Calu3 (cell line): ENCODE measurements at regions not wholly inside any gene's neighbourhood (a gene's known extent, or its start where the extent isn't known, plus 50 kb on each side); places are given as distances from the start of the nearest gene placed in this dataset.

Source experiments
- BruUV-seq: library from RNA; stranded (reverse); fragments of 400-500 nt; replicated peaks from 2 replicates; lab custom pipeline; 2021; lab: Mats Ljungman, UMichigan
- CTCF ChIA-PET: fragments of 300-600 bp; sonication (Branson Sonifier 250); formaldehyde crosslinking; loops from one replicate; lab custom pipeline; 2022; ENCODE audit warnings: antibody characterized with exemption; lab: Charles Lee
- DNase-seq: peaks from one replicate; pipeline ENCODE4 v3.0.0; 2022
- H3K27ac Mint-ChIP-seq: one replicate; pipeline ENCODE4 v1.8.0; 2022; ENCODE audit warnings: mixed read lengths; ENCODE audit not compliant: unreplicated experiment
- H3K27me3 Mint-ChIP-seq: one replicate; pipeline ENCODE4 v1.8.0; 2022; ENCODE audit warnings: mixed read lengths; ENCODE audit not compliant: unreplicated experiment
- H3K36me3 Mint-ChIP-seq: one replicate; pipeline ENCODE4 v1.8.0; 2022; ENCODE audit warnings: mild to moderate bottlenecking, moderate library complexity, mixed read lengths; ENCODE audit not compliant: insufficient read depth, unreplicated experiment
- H3K4me1 Mint-ChIP-seq: one replicate; pipeline ENCODE4 v1.8.0; 2022; ENCODE audit warnings: mild to moderate bottlenecking, low read depth, mixed read lengths; ENCODE audit not compliant: unreplicated experiment
- H3K4me3 Mint-ChIP-seq: one replicate; pipeline ENCODE4 v1.8.0; 2022; ENCODE audit warnings: mild to moderate bottlenecking, low read depth, moderate library complexity, mixed read lengths; ENCODE audit not compliant: unreplicated experiment
- H3K9me3 Mint-ChIP-seq: one replicate; pipeline ENCODE4 v1.8.0; 2022; ENCODE audit warnings: low read depth, mixed read lengths; ENCODE audit not compliant: unreplicated experiment
- CTCF ChIP-seq: fragments of 200-600 bp; IDR thresholded peaks from one replicate; pipeline ENCODE4 v1.8.0; 2022; ENCODE audit warnings: antibody characterized with exemption; ENCODE audit not compliant: unreplicated experiment
- intact Hi-C: fragments of 100-400 bp; cut with micrococcal nuclease; formaldehyde crosslinking; loops from one replicate; pipeline ENCODE4 v1.10.0; 2022; ENCODE audit not compliant: unreplicated experiment

DNA sequence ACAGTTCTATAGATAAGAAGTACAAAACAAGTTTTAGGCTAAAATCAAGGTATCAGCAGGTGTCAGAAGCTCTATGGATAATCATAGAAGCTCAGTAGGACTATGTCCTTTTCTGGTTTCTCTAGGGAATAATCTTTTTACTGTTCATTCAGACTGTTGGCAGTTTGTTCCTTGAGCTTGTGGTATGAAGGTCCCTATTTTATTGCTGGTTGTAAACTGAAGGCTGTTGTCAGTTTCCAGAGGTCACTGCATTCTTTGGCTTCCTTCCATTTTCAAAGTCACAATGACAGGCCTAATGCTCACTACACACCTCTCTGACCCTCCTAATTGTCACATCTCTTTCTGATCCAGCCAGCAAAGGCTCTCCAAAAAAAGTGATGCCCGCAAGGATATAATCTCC, 337.9 kb upstream of the EDNRB start:
- no peak for DNase-seq
- Mint-ChIP-seq H3K36me3 (no peaks in the 10 kb centered on the region), H3K9me3 (no peaks in the 10 kb centered on the region), H3K4me3 (no peak overlapping the region), H3K27ac (no peak overlapping the region), H3K27me3 (no peaks in the 10 kb centered on the region), H3K4me1 (no peaks in the 10 kb centered on the region)
- no TSS peak for BruUV-seq
- intact Hi-C loops: no loop called here
- CTCF ChIA-PET: no interaction called here
- TF ChIP-seq CTCF: no peak

GRCh38 chr13:78254113-78254512, 335.5 kb upstream of the EDNRB start:
- CTCF ChIA-PET: no interaction called here
- no peaks in the 10 kb centered on the region for H3K27me3 Mint-ChIP-seq
- intact Hi-C loops: no loop called here

GRCh38 chr13:78247362-78247761, 328.7 kb upstream of the EDNRB start:
- Mint-ChIP-seq H3K9me3 (no peaks in the 10 kb centered on the region), H3K4me1 (no peaks in the 10 kb centered on the region), H3K27me3 (no peaks in the 10 kb centered on the region), H3K27ac (no peak overlapping the region), H3K4me3 (no peak overlapping the region), H3K36me3 (no peaks in the 10 kb centered on the region)
- TF ChIP-seq CTCF: no peak
- intact Hi-C loops: loop anchor here (10.0 kb wide), 1 partner anchor 337 kb away; no protein-coding TSS in a partner anchor
- BruUV-seq: no TSS peak
- DNase-seq: no peak
- CTCF ChIA-PET: interaction anchor here (0.6 kb wide), 1 partner anchor 176 kb away, joined by 4 read pairs; no protein-coding TSS in a partner anchor

More at GRCh38 chr13:78254113-78254512, 335.5 kb upstream of the EDNRB start:
- Mint-ChIP-seq H3K4me1 (no peaks in the 10 kb centered on the region), H3K27ac (no peak overlapping the region), H3K4me3 (no peak overlapping the region), H3K9me3 (no peaks in the 10 kb centered on the region), H3K36me3 (no peaks in the 10 kb centered on the region)
- DNase-seq: no peak
- no TSS peak for BruUV-seq
- no peak for TF ChIP-seq CTCF

DNA sequence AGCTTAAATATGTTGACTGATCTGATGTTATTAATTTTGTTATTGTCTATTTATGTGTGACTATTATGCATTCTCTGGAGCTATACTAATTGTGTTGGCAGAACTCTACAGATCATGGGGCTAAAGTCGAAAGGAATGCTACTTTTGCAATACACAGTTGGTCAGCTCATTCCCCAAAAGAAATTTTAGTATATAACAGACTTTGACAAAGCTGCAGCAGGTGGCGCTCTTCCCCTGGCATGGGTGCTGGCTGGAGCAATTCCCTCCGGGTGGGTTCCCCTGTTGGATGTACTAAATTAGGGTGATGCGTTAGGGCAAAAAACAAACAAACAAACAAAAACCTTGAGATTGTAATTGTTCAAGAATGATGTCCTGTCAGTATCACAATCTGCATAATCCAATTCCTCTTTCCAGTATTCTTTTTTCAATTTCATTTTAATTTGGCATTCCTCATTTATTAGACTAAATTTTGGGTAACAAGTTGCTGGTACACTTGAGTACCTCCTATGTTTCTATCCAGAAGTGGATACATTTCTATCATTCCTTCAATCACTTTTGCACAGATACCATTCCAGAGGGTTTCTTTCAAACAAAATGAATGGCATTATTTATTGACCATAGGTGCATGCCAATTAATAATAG, 322.8 kb upstream of the EDNRB start:
- no peaks in the 10 kb centered on the region for H3K36me3 Mint-ChIP-seq
- H3K27me3 Mint-ChIP-seq: no peaks in the 10 kb centered on the region
- CTCF ChIA-PET: interaction anchor here (0.8 kb wide), 1 partner anchor 737 kb away, joined by 6 read pairs; no protein-coding TSS in a partner anchor
- no peaks in the 10 kb centered on the region for H3K9me3 Mint-ChIP-seq
- DNase-seq: peak; percentile 16
- H3K4me1 Mint-ChIP-seq: no peaks in the 10 kb centered on the region
- no peak overlapping the region for H3K4me3 Mint-ChIP-seq
- H3K27ac Mint-ChIP-seq: no peak overlapping the region
- TF ChIP-seq CTCF: peak; percentile 25
- intact Hi-C loops: loop anchor here (1.0 to 10.0 kb wide), 2 partner anchors 343 to 737 kb away; no protein-coding TSS in a partner anchor
- no TSS peak for BruUV-seq
